Posterior vena cava (tissue), 2 donors: ENCODE measurements at regions not wholly inside any gene's neighbourhood (a gene's known extent, or its start where the extent isn't known, plus 50 kb on each side); places are given as distances from the start of the nearest gene placed in this dataset.

Experiments used
- DNase-seq: peaks from one replicate; pipeline ENCODE4 v3.0.0-alpha.2; 2020; ENCODE audit warnings: low spot score
- intact Hi-C, 2 donors: fragments of 100-400 bp; cut with DNase I; formaldehyde crosslinking; loops; one replicate each; pipeline versions ENCODE4 v1.14.1 to v1.14.2; 2022 to 2023
- donor health status: DM: yes; HTN: yes; CAD: no.
- donor health status: DM: yes; HTN: yes; CAD: no.

DNA sequence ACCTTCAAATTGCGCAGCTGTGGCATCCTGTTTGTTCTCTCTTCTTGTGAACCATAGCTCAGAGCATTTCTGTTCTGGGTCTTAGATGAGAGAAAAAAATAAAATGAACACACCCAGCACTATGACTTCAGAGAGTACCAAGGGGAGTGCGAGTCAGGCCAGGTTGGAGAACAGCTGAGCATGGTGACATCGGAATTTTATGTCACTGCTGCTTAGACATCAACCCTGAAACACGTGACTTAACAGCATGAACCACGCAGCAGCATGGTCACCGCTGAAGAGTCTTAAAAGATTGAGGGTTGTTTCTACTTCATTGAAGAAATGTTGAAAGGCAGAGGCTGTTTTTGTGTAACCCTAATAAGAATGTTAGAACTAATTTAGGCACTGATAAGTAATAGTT lies 288.8 kb upstream of the SOX11 start:
- no peak for DNase-seq
- intact Hi-C loops, result no loop called here

DNA sequence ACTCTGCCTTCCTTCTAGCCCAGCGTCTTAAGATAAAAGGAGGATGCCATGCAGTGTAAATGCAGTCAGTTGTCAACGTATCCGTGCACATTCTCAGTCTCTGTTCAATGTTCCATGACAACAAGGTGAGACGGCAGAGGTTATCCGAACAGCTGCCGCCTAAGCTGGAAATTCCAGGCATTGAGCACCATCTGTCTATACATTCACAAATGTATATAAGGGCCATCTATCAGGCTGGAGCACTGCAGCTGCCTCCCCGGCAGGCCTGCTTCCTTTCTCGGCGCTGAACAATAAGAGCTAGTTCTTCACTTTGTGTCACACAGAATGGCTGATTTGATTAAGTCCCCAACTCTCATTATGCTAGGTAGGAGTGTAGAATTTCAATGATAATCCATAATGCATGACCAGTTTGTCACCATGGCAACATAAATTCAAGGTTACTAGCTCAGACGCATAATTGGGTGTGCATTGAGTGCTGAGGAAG lies 282.2 kb upstream of the SOX11 start:
- intact Hi-C loops, result no loop called here
- DNase-seq, result no peak

DNA sequence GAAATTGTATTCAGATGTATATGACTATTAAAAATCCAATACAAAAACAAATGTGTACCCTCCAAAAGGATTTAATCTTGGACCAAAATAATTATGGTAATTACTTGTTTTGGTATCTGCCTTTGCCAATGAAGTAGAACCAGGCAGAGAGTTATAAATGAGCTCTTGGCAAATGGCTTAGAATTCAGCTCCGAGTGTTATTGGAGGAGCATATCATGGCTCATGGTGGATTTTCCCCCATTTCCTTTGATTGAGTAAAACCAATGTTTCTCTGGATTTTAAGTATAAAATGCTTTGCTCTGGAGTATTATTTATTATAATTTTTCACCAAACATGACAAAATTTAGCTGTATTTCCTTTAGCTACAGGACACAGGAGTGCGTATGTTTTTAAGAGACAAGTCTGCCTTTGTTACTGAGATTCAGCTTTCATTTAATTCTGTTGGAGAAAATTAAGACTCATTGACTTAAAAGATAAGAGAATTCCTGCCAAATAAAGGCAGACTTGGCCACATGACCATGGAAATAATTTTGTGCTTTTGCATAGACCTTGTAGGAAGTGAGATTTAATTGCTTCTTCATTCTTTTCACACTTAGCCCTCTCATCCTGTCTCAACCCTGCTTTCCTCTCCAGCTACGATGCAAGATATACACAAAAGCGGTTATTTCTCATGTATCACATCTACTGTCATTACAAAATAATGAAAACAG lies 281.0 kb upstream of the SOX11 start:
- intact Hi-C loops, result no loop called here
- DNase-seq, result no peak

DNA sequence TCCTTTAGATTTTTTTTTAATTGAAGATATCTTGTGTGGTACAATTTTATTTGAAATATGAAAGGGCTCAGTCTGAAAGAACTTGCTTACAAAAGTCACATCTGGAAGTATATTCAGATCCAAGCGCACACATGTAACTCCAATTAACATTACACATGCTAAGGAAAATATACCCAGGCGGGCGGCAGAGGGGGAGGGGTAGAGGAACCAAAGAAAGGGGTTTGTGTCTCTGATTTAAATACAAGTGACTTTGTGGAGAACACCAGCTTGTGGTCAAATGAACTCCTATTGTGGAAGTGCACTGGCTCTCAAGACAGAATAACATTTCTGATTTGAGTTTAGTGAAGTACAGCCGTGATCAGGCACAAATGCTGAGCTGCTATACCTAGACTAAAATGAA lies 280.2 kb upstream of the SOX11 start:
- intact Hi-C loops, result no loop called here
- DNase-seq, result no peak

DNA sequence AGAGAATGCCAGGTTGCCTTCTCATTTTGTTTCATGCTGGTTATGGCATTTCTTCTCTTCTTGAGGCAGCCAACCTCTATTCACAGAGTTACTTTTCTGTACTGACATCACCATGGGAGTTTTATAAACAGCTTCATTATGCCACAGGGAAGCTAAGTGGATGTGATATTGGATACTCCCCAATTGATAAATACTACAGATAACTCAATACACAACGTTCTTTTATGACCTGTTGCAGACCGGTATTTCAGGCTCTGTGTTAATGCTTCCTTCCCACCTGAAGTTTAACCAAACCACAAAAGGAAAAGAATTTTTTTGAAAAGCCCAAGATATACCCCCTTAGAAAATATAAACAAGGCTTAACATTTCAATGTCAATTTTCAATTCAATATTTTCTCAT lies 258.3 kb upstream of the SOX11 start:
- DNase-seq, result no peak
- intact Hi-C loops, result no loop called here

DNA sequence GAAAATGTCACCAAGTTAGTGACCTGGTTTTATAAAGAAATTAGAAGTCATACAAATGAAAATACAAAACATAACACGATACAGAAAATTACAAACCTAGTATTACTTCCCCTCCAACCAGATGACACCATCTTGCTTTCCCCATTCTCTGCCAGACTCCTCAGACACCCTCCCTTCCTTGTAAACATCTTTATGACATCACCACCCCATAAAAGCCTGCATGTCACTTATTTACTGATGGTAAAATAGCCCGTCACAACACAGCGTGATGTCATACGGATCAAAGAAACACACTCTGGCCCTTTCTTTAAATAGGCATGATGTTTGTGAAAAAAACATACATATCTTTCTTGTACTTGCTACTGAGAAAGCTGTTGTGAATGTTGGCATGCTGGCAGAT lies 254.8 kb upstream of the SOX11 start:
- DNase-seq, result no peak
- intact Hi-C loops, result no loop called here

DNA sequence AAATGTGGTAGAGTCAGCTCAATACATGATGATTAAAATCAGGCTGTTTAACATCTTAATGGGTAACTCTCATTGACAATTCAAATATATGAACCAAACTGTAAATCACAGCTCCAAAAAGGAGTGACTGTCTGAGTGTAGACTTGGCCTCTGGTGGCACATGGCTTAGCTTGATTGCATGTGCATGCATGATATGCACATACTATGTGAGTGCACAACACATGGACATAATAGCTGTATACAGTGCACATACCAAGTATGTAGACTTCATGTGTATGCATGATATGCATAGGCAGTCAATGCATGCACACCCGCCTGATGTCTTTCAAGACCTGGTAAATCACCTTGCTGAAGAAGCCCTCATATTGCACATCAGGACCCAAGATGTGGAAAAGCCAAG lies 252.0 kb upstream of the SOX11 start:
- no peak for DNase-seq
- intact Hi-C loops, result loop anchor here in 1 of 2 donors (5.0 kb wide), 1 partner anchor 657 kb away; no protein-coding TSS in a partner anchor

DNA sequence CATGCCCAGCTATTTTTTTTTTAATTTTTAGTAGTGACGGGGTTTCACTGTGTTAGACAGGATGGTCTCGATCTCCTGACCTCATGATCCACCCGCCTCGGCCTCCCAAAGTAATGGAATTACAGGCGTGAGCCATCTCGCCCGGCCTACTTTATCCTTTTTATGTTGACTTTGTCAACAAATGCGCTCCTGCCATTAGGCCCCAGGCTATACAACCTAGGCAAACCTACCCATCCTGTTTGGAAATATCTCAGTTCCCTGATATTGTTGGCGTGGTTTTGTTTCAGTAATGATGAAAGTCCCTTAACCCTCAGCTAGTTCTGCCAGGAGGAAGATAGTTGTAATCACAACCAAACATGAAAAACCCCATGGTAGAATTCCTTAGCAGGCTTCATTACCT lies 249.4 kb upstream of the SOX11 start:
- intact Hi-C loops, result loop anchor here in 1 of 2 donors (5.0 kb wide), 1 partner anchor 655 kb away; no protein-coding TSS in a partner anchor
- no peak for DNase-seq

DNA sequence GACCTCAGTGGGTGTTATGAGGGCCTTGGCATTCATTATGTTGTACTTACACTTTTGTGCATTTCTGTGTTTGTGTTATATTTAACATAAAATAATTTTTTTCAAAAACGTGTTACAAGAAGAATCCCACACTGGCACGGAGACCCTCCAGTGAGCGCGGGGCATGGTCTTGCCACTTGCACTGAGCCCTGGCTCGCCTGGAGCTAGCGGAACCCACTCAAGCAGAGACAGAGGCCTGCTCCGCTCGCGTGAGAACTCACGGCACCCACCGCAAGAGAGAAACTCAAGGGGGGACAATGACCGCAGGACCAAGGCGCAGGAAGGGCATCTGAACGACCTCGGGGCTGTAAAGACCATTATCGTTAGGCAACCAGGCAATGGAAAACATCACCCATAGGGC lies 248.0 kb upstream of the SOX11 start:
- DNase-seq, result no peak
- intact Hi-C loops, result loop anchor here in 1 of 2 donors (5.0 kb wide), 1 partner anchor 653 kb away; no protein-coding TSS in a partner anchor

DNA sequence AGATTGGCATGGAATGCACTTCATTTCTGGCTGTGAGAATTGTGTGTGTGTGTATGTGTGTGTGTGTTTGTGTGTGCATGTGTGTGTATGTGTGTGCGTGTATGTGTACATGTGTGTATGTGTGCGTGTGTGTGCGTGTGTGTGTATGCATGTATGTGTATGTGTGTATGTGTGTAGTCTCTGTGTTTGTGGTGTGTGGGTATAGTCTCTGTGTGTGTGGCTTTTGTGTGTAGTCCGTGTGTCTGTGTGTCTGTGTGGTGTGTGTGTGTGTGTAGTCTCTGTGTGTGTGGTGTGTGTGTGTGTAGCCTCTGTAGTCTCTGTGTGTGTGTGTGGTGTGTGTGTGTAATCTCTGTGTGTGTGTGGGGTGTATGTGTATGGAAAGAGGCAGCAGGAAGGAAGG lies 247.3 kb upstream of the SOX11 start:
- DNase-seq, result no peak
- intact Hi-C loops, result loop anchor here in 1 of 2 donors (5.0 kb wide), 1 partner anchor 652 kb away; no protein-coding TSS in a partner anchor

DNA sequence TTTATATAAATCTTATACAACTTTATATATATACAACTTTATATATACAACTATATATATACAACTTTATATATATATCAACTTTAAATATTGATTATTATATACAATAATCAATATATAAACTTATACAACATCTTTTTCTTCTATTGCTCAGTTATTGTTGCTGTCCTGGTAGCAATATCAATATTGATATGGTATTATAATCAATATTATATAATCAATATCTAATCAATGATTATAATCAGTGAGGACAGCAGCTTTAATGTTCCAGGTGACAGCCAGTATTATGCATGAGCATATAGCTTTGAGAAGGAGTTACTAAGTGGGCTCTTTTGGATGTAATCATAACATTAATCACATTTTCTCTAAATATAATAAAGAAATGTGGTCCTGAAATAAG lies 242.3 kb upstream of the SOX11 start:
- no peak for DNase-seq
- intact Hi-C loops, result loop anchor here in 1 of 2 donors (5.0 kb wide), 1 partner anchor 588 kb away; no protein-coding TSS in a partner anchor

DNA sequence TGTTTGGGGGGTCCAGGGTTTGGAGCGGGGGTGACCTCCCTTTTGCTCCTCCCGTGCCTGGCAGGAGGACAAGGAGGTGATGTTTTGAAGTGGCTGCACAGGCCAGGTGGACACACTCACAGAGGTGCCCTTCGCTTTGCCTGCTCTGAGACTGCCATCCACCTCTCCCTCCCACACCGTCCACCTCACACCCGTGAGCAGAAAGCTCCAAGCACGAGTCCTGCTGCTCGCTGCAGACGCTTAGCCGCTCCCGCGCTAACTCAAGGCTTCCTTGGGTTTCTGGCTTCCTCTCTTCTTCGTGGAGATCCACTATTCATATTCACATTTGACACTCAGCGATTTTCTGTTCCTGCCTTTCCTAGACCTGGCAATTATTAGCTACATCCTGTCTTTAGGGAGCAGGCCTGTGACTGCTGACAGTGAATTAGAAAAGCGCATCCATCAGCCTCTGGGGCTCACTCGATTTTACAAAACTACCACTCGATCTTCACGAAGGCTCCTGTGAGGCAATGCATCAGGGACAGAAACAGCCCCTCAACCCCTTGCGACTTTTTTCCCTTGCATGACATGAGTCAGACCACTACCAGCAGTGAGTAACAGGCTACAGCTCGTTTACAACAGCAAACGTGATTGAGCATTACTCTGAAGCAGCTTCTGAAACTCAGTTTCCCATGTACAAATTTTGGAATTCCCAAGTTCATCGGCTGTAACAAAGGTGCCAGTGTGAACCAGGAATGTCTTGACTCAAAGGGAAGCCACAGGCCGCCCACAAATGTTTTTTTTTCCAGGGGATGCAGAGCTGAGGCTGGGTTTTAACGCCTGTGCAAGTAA lies 238.7 kb upstream of the SOX11 start:
- DNase-seq, result no peak

DNA sequence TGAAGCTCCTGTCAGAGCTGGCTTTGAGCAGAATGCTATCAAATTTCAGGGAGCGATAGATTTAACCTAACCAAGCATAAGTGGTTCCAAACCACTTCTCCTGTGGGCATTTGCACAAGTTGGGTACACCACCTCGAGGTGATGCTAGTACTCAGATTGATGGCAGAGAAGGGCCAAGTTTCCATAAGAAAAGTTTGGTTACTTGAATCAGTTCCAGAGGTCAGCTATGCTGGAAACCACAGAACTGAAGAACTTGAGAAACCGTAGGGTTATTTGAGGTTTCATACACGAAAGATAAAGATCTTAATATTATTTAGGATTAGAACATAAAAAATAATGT lies 238.2 kb upstream of the SOX11 start:
- DNase-seq, result no peak
- intact Hi-C loops, result loop anchor here in 1 of 2 donors (5.0 kb wide), 1 partner anchor 592 kb away; no protein-coding TSS in a partner anchor

More for the DNA sequence above, 238.7 kb upstream of the SOX11 start:
- intact Hi-C loops, result loop anchor here in 1 of 2 donors (5.0 kb wide), 1 partner anchor 591 kb away; no protein-coding TSS in a partner anchor

DNA sequence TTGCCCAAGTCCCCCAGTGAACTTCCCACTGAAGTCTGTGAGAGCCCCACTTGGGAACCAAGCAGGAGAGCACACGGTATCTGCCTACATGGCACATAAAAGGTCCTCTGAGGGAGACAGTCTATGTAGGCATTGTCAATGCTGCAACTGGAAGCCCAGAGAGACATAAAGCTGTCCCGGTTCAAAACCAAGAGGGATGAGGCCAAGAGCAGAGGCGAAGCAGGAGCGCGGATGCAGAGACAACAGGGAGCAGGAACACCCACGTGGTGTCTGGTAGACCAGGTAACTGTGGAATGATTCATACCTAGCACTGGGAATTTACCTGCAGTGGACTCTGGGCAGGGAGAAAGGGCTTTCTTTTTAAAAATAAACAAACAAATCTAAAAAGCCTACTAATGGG lies 233.1 kb upstream of the SOX11 start:
- intact Hi-C loops, result no loop called here
- DNase-seq, result no peak

DNA sequence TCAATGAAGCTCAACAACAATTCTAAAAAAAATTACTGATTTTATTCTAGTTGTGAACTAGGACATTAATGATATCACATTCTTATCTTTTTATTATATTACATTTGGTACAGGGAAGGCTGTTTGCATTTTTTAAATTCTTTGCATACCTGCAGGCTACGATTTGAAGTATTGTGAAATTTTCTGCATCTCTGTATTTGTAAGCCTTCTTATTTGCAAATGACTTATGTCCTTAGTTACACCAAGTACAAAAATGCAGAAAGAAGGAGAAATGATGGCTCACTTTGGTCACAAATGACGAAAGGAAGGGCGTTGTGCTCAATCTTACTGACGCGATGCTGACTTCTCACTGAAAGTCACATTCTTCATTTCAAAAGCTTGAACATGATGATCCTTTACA lies 227.5 kb upstream of the SOX11 start:
- no peak for DNase-seq
- intact Hi-C loops, result no loop called here

DNA sequence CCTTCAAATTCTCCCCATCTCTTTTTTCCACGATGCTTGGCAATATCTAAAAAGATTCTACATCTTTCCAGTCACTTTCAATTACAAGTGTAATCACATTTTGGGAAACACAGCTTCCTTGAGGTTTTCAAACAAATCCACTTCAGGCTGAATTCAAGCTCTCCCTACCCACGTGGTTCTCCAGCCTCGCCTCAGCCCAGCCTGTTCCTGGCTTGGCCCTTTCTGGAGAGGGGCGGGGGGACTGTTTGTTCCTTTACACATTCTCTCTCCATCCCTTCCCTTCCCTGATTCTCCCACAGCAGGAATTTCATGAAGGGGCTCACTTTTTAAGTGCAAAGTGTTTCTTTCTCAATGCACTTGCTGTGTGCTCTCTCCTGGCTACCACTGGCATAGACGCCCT lies 226.3 kb upstream of the SOX11 start:
- intact Hi-C loops, result no loop called here
- no peak for DNase-seq

DNA sequence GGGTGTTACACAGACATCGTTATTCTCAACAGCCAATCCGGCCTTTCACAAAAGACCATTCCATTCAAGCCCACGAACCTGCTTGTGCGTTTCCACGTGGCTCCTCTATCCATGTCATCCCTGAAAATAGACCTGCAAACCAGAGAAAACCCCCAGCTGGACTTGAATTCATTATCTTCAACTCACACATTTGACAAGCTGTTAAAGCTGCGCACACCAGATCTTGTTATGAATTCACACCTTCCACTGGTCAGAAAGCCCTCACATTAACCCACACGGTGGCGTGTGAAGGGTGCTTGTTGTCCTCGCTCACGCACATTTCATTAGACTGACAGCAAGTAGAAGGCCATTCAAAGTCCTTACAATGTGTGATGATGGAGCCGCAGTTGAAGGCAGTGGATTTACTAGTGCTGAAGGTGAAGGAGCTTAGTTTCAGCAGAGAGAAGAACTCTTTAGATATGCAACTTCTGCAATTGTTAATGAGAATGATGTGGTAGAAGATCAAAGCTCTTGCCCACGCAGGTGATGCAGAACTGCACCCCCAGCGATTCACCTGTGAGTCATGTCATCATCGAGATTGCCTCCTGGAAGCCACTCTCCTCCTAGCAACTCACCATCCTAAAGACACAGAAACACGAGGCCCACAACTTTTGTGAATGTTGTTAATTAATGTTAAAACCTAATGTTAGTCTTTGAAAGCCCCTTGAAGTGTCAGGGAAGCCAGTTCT lies 224.8 kb upstream of the SOX11 start:
- DNase-seq, result no peak
- intact Hi-C loops, result no loop called here

DNA sequence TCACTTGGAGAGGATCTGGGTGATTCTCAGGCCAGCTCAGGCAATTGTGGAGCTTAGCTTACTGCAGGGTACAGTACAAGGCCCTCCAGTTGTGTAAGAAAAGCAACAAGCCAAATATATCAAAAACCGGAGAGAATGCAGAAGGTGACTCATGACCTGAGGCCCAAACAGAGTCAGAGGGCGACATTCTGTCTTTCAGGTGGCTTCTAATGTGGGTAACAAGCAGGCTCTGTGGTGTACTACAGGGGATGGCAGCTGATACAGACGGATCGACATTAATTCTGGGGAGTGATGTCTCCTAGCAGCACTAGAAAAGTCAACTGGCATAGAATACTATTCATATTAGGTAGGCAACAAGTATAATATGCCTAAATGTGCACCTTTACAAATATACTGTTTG lies 219.5 kb upstream of the SOX11 start:
- intact Hi-C loops, result no loop called here
- DNase-seq, result no peak

DNA sequence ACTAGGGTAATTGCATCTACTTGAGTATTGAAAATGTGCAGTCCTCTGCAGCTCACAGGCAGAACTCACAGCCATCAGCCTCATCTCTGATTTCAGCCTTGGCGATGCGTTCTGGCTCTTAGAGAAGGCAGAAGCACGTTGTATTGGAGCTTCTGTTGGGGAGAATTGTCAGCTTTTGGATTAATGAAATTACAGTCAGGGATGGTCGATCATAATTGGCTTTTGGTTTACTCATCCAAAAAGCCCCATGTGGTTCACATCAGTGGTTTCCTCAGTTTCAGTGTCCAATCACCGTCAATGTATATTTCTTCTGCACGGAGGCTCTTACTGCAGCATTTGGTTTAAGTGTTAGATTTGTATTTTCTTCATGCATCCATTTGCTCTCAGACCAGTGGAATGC lies 218.5 kb upstream of the SOX11 start:
- no peak for DNase-seq
- intact Hi-C loops, result no loop called here

DNA sequence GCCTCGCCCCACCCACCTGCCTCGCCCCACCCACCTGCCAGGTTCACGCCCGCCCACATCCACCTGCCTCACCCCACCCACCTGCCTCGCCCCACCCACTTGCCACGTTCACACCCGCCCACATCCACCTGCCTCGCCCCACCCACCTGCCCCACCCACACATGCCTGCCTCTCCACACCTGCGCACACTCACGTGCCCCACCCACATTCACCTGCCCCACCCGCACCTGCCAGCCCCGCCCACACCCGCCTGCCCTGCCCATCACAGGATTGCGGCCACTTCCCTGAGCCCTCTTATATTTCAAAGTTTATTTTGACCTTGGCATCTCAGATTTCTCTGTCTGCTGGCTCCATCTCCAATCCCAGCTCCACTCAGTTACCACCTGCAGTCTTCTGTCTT lies 217.5 kb upstream of the SOX11 start:
- intact Hi-C loops, result no loop called here
- no peak for DNase-seq
